Daoy (cell line): ENCODE measurements at regions not wholly inside any gene's neighbourhood (a gene's known extent, or its start where the extent isn't known, plus 50 kb on each side); places are given as distances from the start of the nearest gene placed in this dataset.

Experiments used
- DNase-seq: peaks from one replicate; pipeline ENCODE4 v3.0.0-alpha.2; 2015; ENCODE audit warnings: low read depth

DNA sequence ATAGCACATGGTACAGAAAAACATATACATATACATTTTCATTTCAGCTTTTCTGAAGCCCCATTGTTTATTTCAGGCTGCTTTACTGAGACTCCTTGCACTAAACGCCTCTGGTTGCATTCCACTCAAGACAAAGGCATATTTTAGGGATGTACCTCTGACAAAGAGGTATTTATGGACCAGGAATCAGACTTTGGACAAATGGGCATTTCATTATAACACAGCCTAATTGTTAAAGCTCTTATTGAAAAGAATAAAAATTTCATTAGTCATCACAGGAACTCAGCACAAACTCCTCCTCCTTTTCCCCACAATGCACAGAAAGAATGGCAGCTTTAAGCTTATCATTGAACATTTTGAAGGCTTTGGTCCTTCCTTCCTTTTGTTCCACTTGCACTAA, 62.9 kb upstream of the UGT8 start:
- no peak for DNase-seq

DNA sequence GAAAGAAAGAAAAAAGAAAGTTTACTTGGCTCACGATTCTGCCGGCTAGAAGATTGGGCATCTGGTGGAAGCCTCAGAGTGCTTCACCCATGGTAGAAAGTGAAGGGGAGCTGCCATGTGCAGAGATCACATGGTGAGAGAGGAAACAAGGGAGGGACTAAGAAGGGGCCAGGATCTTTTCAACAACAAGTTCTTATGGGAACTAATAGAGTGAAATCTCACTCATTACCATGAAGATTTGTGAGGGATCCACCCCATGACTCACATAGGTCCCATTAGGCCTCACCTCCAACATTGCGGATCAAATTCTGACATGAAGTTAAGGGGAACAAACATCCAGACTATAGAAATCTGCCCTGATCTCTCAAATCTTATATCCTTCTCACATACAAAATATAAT, 61.3 kb upstream of the UGT8 start:
- no peak for DNase-seq

DNA sequence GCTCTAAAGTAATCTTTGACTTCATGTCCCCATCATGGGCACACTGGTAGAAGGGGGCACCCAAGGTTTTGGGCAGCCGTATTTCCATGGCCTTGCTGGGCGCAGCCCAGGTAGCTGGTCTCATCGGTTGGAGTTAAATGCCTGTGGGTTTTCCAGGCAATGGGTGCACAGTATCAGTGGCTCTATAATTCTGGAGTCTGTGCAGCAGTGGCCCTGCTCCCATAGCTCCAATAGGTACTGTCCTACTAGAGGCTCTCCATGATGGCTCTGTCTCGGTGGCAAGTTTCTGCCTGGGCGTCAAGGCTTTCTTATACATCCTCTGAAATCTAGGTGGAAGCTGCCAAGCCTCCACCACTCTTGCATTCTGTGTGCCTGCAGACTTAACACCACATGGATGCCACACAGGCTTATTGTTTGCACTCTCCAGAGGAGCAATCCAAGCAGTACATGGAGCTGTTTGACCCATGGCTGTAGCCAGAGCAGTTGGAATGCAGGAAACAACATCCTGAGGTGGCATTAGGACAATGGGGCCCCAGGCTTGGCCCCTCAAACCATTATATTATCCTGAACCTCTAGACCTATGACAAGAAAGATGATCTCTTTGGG, 60.5 kb upstream of the UGT8 start:
- no peak for DNase-seq

DNA sequence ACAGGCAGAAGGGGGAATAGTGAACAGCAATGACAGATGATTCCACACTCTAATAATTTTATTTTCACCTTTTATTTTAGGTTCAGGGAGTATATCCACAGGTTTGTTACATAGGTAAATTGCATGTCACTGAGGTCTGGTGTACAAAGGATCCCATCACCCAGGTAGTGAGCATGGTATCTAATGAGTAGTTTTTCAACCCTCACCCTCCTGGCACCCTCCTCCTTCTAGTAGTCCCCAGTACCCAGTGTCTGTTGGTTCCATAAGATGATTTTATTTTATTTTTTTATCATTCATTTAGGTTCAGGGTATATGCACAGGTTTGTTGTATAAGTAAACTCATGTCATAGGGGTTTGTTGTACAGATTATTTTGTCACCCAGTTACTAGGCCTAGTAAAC, 58.6 kb upstream of the UGT8 start:
- DNase-seq: no peak

DNA sequence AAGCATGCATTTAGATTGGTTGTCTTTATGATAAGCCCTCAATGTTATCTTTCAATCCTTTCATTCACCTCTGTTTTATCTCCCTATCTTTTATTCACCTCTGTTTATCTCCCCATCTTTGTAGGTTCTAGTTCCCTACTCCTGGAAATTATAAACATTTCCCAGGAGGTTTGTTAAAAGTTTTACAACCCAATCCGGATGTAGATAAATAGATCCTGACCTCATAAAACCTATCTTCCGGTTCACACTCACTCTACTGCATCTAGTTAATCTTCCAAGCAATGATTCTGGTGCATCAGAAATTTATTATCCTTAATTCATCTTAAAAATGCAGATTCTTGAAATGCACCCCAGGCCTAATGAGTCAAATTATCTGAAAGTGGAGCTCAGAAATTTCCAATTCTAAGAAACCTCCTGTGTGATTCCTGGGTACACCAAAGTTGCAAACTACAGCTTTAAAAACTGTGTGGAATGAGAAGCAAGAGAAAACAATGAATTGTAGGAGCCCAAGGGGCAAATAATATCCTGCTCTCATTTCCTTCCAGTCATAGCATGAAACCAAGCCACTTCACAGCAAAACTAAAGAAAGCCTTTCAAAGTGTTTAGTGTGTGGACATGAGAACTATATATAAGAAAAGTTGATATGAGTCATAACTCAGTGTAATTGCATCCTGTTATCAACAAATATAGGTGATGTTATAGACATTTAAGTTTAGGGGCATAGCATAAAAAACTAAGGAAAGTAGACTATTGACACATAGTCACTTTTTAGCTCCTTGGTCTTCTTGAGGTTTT, 51.1 kb upstream of the UGT8 start:
- no peak for DNase-seq
